ENCODE measurements at regions not wholly inside any gene's neighbourhood (a gene's known extent, or its start where the extent isn't known, plus 50 kb on each side); places are given as distances from the start of the nearest gene placed in this dataset.

GRCh38 chr4:139606579-139607501 is 50.8 kb upstream of the SETD7 start:
- peak; percentile 44 for TF ChIP-seq CTCF (conservative IDR thresholded peaks at IDR 0.05; ENCODE audit: low read length)
- no peak for TF ChIP-seq EZH2phosphoT487 (IDR thresholded peaks at IDR 0.05; ENCODE audit: borderline replicate concordance)

Measured in Loucy (cell line).